ENCODE measurements at regions not wholly inside any gene's neighbourhood (a gene's known extent, or its start where the extent isn't known, plus 50 kb on each side); places are given as distances from the start of the nearest gene placed in this dataset.
"Not testable (repeated sequence)": the region's sequence is repeated elsewhere in the genome, so short reads cannot be mapped to it uniquely, and the experiment has no call there.

- no peaks in the 10 kb centered on the region for H3K4me1 Mint-ChIP-seq (ENCODE audit: low read depth)
- no peak for TF ChIP-seq CTCF (IDR thresholded peaks at IDR 0.05)
These were observed 275.7 kb upstream of the NAALADL2 start for GRCh38 chr3:174583396-174583795.

GRCh38 chr3:174587137-174587536 is 272.0 kb upstream of the NAALADL2 start:
- not testable (repeated sequence) for H3K27ac Mint-ChIP-seq (ENCODE audit: unreplicated experiment); H3K27me3 Mint-ChIP-seq (ENCODE audit: low read depth); DNase-seq (ENCODE audit: low spot score); H3K4me1 Mint-ChIP-seq (ENCODE audit: low read depth); H3K4me3 Mint-ChIP-seq (ENCODE audit: unreplicated experiment); H3K36me3 Mint-ChIP-seq (ENCODE audit: low read depth)
- peaks cover 15% of the 10 kb centered on the region for H3K9me3 Mint-ChIP-seq (ENCODE audit: low read depth)

More at GRCh38 chr3:174583396-174583795, 275.7 kb upstream of the NAALADL2 start:
- H3K4me3 Mint-ChIP-seq (ENCODE audit: unreplicated experiment): no peak overlapping the region
- H3K27ac Mint-ChIP-seq (ENCODE audit: unreplicated experiment): no peak overlapping the region
- peaks cover 15% of the 10 kb centered on the region for H3K9me3 Mint-ChIP-seq (ENCODE audit: low read depth)
- no peaks in the 10 kb centered on the region for H3K27me3 Mint-ChIP-seq (ENCODE audit: low read depth)
- no peak for DNase-seq (ENCODE audit: low spot score)
- peaks cover 1% of the 10 kb centered on the region for H3K36me3 Mint-ChIP-seq (ENCODE audit: low read depth)

GRCh38 chr3:174596447-174596982 is 262.6 kb upstream of the NAALADL2 start:
- no peak overlapping the region for H3K4me3 Mint-ChIP-seq (ENCODE audit: unreplicated experiment)
- no peak for TF ChIP-seq CTCF (IDR thresholded peaks at IDR 0.05)
- no peak overlapping the region for H3K27ac Mint-ChIP-seq (ENCODE audit: unreplicated experiment)
- H3K9me3 Mint-ChIP-seq (ENCODE audit: low read depth): peaks cover 11% of the 10 kb centered on the region
- no peaks in the 10 kb centered on the region for H3K27me3 Mint-ChIP-seq (ENCODE audit: low read depth)
- no peaks in the 10 kb centered on the region for H3K4me1 Mint-ChIP-seq (ENCODE audit: low read depth)
- H3K36me3 Mint-ChIP-seq (ENCODE audit: low read depth): no peaks in the 10 kb centered on the region
- DNase-seq (ENCODE audit: low spot score): no peak

GRCh38 chr3:174598885-174599439 is 260.2 kb upstream of the NAALADL2 start:
- Mint-ChIP-seq H3K36me3 (ENCODE audit: low read depth) (peaks cover 2% of the 10 kb centered on the region), H3K27me3 (ENCODE audit: low read depth) (no peaks in the 10 kb centered on the region), H3K9me3 (ENCODE audit: low read depth) (peaks cover 25% of the 10 kb centered on the region), H3K4me1 (ENCODE audit: low read depth) (no peaks in the 10 kb centered on the region), H3K4me3 (ENCODE audit: unreplicated experiment) (no peak overlapping the region), H3K27ac (ENCODE audit: unreplicated experiment) (no peak overlapping the region)
- TF ChIP-seq CTCF (IDR thresholded peaks at IDR 0.05): no peak
- no peak for DNase-seq (ENCODE audit: low spot score)

DNA sequence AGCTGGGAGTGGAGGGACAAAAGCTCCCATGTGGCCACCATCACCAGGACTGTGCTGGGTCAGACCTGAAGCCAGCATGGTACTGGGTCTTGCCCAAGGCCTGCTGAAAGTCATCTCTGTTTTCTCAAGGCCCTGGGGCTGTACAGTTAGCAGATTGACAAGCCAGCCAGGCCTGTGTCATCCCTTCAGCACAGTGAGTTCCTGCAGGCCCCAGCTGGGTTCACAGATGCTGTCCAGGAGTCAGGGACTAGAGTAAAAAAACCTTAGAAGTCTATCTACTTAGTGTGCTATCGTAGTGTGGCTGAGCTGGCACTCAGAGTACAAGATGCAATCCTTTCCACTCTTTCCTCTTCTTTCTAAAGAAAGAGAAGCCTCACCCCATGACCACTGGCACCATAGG is 246.0 kb upstream of the NAALADL2 start:
- no peak for DNase-seq (ENCODE audit: low spot score)
- Mint-ChIP-seq H3K27me3 (ENCODE audit: low read depth) (no peaks in the 10 kb centered on the region), H3K27ac (ENCODE audit: unreplicated experiment) (no peak overlapping the region), H3K4me1 (ENCODE audit: low read depth) (no peaks in the 10 kb centered on the region), H3K9me3 (ENCODE audit: low read depth) (peaks cover under 1% of the 10 kb centered on the region), H3K36me3 (ENCODE audit: low read depth) (no peaks in the 10 kb centered on the region), H3K4me3 (ENCODE audit: unreplicated experiment) (no peak overlapping the region)
- no peak for TF ChIP-seq CTCF (IDR thresholded peaks at IDR 0.05)

DNA sequence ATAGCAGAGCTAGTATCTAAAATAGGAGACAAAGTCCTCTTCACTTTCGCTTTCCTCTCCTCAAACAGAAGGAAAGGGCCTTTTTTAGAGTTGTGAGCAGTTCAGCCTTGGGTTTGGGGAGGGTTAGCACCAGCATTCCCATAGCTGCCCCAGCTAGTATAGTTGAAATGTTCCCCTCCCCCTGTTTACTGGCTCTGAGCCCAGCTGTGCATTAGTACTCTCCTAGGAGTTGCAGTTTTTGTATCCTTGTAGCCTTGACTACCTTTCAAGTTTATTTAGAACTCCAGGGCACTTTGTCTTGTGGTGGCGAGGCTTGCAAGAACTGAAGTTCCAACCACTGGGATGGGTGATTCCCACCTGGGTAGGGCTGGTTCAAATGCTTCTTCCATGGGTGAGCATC is 245.1 kb upstream of the NAALADL2 start:
- no peak overlapping the region for H3K27ac Mint-ChIP-seq (ENCODE audit: unreplicated experiment)
- TF ChIP-seq CTCF (IDR thresholded peaks at IDR 0.05): no peak
- no peaks in the 10 kb centered on the region for H3K4me1 Mint-ChIP-seq (ENCODE audit: low read depth)
- H3K36me3 Mint-ChIP-seq (ENCODE audit: low read depth): no peaks in the 10 kb centered on the region
- no peaks in the 10 kb centered on the region for H3K9me3 Mint-ChIP-seq (ENCODE audit: low read depth)
- no peak overlapping the region for H3K4me3 Mint-ChIP-seq (ENCODE audit: unreplicated experiment)
- no peak for DNase-seq (ENCODE audit: low spot score)
- H3K27me3 Mint-ChIP-seq (ENCODE audit: low read depth): no peaks in the 10 kb centered on the region

All from chondrocyte (in vitro differentiated cells).